Activated naive CD8-positive, alpha-beta T cell (primary cell): ENCODE measurements at regions not wholly inside any gene's neighbourhood (a gene's known extent, or its start where the extent isn't known, plus 50 kb on each side); places are given as distances from the start of the nearest gene placed in this dataset.

ENCODE experiments used
- H3K27ac Mint-ChIP-seq: one replicate; pipeline ENCODE4 v1.8.0; 2021; ENCODE audit warnings: mixed read lengths
- H3K27me3 Mint-ChIP-seq: one replicate; pipeline ENCODE4 v1.8.0; 2021; ENCODE audit warnings: mixed read lengths
- H3K36me3 Mint-ChIP-seq: one replicate; pipeline ENCODE4 v1.8.0; 2021; ENCODE audit warnings: mixed read lengths
- H3K4me1 Mint-ChIP-seq: one replicate; pipeline ENCODE4 v1.8.0; 2021; ENCODE audit warnings: low read depth, mixed read lengths
- H3K4me3 Mint-ChIP-seq: one replicate; pipeline ENCODE4 v1.8.0; 2021; ENCODE audit warnings: mild to moderate bottlenecking, mixed read lengths
- H3K9me3 Mint-ChIP-seq: one replicate; pipeline ENCODE4 v1.8.0; 2021; ENCODE audit warnings: low read depth, mixed read lengths

DNA sequence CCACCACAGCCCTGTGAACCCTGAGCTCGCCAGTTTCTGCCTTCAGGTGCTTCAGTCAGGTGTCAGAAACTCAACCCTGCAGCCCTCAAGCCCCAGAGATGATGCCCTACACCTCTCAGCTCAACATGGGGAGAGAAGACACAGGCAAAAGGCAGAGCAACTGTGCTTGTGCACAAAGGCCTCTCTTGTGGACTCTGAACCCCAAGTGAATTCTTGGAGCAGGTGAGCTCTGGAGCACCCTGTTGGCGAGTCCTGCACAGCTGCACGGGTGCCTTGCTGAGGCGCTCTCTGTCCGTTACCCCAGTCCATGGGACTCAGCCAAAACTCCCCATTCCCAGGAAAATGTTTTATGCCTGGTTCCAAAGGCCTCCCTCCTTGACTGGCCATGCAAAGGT is 197.0 kb downstream of the KLF13 start:
- Mint-ChIP-seq H3K27ac (no peak overlapping the region), H3K36me3 (no peaks in the 10 kb centered on the region), H3K4me3 (no peak overlapping the region), H3K27me3 (peaks cover 2% of the 10 kb centered on the region), H3K9me3 (no peaks in the 10 kb centered on the region), H3K4me1 (no peaks in the 10 kb centered on the region)

DNA sequence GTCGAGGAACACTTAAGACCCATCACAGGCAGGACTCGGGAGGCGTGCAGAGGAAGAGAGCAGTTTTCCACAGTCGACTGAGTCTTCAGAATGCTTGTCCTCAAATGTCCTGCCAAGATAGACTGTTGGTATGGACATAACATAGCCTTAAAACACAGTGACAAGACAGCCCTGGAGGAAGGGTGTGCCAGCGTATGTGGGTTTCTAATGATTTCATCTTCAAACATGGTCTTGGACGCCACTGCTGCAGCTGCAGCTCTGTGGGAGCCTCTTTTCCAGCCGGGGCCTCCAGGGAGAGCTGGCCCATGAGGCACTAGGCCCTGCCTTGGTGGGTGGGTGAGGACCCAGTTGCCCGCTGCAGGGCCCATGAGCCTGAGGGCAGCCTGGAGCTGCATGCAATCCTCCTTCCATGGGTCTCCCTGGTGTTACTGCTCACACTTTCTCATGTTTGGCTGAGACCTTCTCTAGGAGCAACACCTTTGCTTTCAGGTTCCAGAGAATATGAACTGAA is 198.6 kb downstream of the KLF13 start:
- H3K27ac Mint-ChIP-seq, result no peak overlapping the region
- no peak overlapping the region for H3K4me3 Mint-ChIP-seq
- no peaks in the 10 kb centered on the region for H3K9me3 Mint-ChIP-seq
- H3K36me3 Mint-ChIP-seq, result peaks cover 2% of the 10 kb centered on the region
- peaks cover 2% of the 10 kb centered on the region for H3K27me3 Mint-ChIP-seq
- no peaks in the 10 kb centered on the region for H3K4me1 Mint-ChIP-seq

DNA sequence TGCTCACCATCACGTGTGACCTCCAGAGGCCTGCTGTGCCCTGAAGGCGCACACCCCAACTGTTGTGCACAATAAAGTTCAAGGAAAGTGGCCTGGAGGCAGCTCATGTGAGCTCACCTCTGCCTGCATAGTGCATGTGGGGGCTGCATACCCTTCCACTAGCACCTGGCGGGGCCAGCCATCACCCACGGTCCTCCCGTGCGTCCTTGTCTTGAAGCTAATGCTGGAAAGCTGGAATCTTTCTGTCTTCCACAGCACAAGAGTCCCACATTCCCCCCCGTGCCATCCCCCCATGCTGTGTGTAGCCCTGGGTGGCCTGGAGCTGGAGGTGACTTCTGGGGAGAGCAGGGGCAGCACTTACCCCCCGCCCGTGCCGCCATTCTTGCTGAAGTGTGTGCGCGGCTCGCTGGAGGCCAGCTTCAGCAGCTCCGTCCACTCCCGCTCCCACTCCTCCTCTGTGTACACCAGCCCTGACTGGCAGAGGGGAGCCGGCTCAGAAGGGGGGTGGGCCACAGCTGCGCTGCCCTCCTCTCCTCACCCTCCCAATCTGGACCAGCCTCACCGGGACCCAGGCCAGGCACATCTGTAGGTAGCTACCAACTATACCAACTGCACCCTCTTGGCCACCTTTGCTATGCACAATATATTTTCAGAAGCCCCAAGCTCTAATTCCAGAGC is 199.5 kb downstream of the KLF13 start:
- no peaks in the 10 kb centered on the region for H3K9me3 Mint-ChIP-seq
- peaks cover 2% of the 10 kb centered on the region for H3K27me3 Mint-ChIP-seq
- peaks cover 2% of the 10 kb centered on the region for H3K36me3 Mint-ChIP-seq
- no peak overlapping the region for H3K27ac Mint-ChIP-seq
- H3K4me3 Mint-ChIP-seq, result no peak overlapping the region
- H3K4me1 Mint-ChIP-seq, result no peaks in the 10 kb centered on the region

DNA sequence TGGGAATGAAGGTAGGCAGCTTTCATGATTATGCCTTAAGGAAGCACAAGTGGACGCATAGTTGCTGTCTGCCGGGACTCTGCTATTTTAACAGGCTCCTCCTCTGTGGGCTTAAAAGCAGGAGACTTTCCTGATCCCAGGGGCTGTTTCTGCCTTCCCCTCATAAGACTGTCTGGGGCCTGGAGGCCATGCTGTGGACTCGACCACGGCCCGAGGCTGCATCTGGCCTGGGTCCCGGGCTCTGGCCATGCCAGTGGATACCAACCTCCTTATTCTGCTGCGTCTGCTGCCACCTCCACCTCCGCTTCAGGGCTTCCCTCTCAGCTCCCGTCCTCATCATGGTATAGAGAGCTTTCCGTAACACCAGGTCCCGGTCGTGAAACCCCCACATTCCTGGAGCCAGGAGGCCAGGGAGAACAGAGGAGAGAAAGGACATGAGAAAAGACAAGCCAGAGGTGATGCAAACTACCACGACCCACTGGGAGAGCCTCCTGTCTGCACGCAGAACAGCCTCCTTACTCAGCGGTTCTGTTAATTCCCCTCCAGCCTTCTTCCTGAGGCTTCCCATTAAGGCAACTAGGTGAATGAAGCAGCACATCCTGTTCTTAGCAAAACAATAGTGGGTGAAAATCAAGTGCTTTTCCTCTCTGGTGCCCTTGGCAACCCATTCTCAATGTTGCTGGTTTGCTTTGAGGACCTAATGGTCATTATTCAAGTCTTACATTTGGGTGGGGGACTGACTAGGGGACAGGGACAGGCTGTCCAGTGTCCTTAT is 200.5 kb downstream of the KLF13 start:
- no peaks in the 10 kb centered on the region for H3K9me3 Mint-ChIP-seq
- H3K36me3 Mint-ChIP-seq, result peaks cover 2% of the 10 kb centered on the region
- H3K27ac Mint-ChIP-seq, result no peak overlapping the region
- no peaks in the 10 kb centered on the region for H3K4me1 Mint-ChIP-seq
- H3K4me3 Mint-ChIP-seq, result no peak overlapping the region
- peaks cover 2% of the 10 kb centered on the region for H3K27me3 Mint-ChIP-seq

DNA sequence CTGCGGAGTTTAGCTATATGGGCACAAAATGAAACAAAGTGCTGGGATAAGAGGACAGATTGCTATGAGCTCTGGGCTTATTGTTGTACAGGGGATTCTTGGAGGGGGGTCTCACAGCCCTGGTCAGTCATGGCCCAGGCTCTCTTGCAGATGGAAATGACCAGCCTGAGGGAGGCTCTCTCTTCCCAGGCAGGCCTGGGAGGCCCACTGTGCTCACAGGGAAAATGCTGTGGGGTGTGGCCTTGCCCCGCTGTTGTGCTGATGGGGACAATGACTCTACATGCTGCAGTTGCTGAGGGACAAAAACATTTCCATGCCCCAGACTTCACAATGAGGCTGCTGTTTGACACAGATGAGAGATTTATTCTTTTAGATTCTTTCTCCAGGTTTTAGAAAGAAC is 202.2 kb downstream of the KLF13 start:
- Mint-ChIP-seq H3K4me1 (no peaks in the 10 kb centered on the region), H3K27me3 (peaks cover 2% of the 10 kb centered on the region), H3K27ac (no peak overlapping the region), H3K4me3 (no peak overlapping the region), H3K9me3 (peaks cover 1% of the 10 kb centered on the region), H3K36me3 (peaks cover 2% of the 10 kb centered on the region)

DNA sequence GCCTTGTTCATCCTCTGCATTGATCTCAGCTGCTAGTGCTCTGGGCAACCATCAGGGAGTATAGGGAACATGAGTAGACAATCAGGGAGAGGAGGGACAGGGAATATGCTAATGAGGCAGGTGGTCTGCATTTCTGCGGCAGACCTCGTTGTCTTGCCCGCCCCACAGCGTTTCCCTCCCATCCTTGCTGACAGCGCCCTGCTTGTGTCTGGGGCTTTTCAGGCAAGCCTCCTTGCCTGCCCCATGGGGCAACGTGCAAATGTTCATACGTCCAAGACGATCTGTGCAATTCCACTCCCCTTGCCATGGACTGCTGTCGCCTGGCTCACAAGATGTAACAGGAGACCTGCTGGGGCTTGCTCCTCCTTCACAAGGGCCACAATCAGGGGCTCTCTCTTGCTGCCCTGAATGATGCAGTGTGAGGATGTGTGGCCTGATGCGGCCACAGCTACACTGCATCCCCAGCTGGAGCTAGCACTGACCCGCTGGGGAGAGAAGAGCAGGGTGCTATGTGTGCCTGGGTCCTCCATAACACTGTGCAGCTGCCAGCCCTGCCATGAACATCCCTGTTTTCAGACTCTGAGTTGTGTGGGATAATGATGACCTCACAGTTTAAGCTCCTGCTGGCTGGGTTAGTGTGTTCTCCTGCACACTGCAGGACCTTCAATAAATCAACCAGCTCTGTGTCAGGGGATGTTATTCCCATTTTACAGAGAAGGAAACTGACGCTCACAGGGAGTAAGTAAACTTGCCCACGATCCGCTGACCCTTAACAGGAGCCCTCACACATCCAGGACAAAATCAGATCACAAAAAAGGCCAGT is 211.3 kb downstream of the KLF13 start:
- H3K27me3 Mint-ChIP-seq, result peaks cover 21% of the 10 kb centered on the region

DNA sequence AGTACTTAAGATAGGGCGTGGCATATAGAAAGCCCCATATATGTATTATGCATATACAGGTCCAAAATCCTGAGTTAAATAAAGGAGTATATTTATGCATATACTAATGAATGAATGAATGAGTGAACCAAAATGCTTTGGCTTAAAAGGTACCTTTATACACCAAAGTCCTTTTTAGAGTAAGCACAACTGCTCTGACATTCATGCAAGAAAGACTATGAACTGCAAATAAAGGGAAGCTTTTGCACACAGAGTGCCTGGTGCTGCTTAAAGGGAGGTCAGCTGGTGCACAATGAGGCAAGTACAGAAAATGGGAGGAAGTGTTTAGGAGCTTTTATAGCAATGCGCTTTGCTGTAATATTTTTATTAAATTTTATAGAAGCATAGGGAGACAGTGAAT is 214.0 kb downstream of the KLF13 start:
- Mint-ChIP-seq H3K4me1 (peaks cover 3% of the 10 kb centered on the region), H3K36me3 (no peaks in the 10 kb centered on the region), H3K9me3 (no peaks in the 10 kb centered on the region), H3K27ac (no peak overlapping the region), H3K27me3 (peaks cover 28% of the 10 kb centered on the region), H3K4me3 (no peak overlapping the region)

More for the DNA sequence above, 211.3 kb downstream of the KLF13 start:
- H3K36me3 Mint-ChIP-seq, result peaks cover 2% of the 10 kb centered on the region
- H3K9me3 Mint-ChIP-seq, result peaks cover 8% of the 10 kb centered on the region
- no peak overlapping the region for H3K4me3 Mint-ChIP-seq
- H3K4me1 Mint-ChIP-seq, result no peaks in the 10 kb centered on the region
- no peak overlapping the region for H3K27ac Mint-ChIP-seq

DNA sequence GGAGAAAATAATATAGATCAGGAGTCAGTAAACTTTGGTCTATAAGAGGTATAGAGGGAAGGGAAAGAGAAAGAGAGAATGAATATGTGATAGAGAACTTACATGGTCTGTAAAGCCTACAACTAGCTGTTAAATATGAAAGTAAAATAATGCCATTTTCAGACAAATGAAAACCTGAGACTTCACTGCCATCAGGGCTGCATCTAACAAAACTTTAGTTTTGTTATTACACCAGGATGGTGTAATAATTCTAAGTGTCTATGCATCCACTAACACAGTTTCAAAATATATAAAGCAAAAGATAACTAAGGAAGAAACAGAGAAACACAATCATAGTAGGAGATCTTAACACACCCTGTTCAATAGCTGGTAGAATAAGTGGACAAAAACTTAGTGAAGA is 217.7 kb downstream of the KLF13 start:
- Mint-ChIP-seq H3K9me3 (no peaks in the 10 kb centered on the region), H3K27me3 (peaks cover 26% of the 10 kb centered on the region), H3K4me3 (no peak overlapping the region), H3K4me1 (peaks cover 3% of the 10 kb centered on the region), H3K36me3 (no peaks in the 10 kb centered on the region), H3K27ac (no peak overlapping the region)

DNA sequence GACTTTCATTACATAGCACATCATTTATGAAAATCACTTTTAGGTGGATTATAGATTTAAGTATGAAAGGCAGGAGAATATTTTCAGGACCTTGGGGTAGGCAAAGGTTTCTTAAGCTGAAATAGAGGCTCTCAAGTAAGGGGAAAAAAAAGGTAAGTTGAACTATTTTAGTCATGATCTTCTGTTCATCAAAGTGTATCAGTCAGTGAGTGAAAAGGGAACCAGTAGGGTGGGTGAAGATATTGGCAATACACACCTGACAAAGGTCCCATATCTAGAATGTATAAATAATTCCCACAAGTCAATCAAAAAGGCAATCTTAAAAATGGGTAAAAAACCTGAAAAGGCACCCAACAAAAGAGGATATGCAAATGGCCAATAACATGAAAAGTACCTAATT is 218.6 kb downstream of the KLF13 start:
- Mint-ChIP-seq H3K27me3 (peaks cover 23% of the 10 kb centered on the region), H3K36me3 (no peaks in the 10 kb centered on the region), H3K9me3 (no peaks in the 10 kb centered on the region), H3K27ac (no peak overlapping the region), H3K4me3 (no peak overlapping the region), H3K4me1 (peaks cover 3% of the 10 kb centered on the region)

DNA sequence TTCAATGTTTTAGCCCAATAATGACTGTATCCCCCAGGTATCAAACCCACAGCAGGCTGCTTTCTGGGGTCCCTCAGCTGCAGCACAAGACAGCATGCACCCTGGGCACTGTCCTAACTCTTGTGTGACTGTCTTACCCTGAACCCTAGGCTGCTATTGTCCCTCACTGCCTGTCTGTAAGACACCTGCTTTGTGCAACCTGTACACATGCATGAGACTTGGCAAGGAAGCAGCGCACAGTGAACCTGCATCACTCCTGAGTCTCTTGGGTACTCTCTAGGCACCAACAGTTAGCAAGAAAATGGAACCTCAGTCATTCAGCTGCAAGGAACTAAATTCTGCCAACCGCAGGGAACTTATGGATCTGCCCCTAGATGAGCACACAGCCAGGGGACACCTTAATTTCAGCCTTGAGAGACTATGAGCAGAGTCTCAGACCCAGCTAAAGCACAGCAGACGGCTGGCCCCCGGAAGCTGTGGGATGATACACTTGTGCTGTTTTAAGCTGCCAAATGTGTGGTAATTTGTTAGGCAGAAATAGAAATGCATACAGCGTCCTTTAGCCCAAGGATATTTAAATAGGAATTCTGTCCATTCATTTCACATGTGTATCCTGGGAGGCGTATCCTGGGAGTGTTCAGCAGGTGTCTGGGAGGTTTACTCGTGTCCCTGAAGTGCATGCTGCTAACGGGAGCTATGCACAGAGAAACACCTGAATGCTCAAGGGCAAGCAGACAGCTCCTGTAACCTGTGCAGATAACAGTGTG is 223.8 kb downstream of the KLF13 start:
- H3K36me3 Mint-ChIP-seq, result no peaks in the 10 kb centered on the region
- no peak overlapping the region for H3K4me3 Mint-ChIP-seq
- H3K27me3 Mint-ChIP-seq, result peaks cover 5% of the 10 kb centered on the region
- H3K4me1 Mint-ChIP-seq, result peaks cover 4% of the 10 kb centered on the region
- no peaks in the 10 kb centered on the region for H3K9me3 Mint-ChIP-seq
- no peak overlapping the region for H3K27ac Mint-ChIP-seq

DNA sequence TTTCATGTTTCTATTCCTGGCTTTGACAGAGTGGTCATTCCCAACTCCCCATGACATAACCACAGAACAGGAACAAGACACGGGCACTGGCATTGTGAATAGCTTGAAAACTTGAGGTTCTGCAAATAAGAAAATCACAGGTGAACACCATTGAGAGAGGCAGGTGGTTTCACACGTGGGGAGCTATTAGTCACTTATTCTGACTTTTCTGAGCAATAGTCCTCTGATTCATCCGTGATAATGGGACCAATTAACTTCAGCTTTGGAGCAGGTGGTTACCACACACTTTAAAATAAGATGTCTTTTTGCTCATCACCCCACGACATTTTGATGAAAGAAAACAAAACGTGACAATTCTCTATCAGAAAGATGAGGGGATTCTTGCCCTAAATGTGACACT is 224.7 kb downstream of the KLF13 start:
- Mint-ChIP-seq H3K9me3 (no peaks in the 10 kb centered on the region), H3K4me3 (no peak overlapping the region), H3K27ac (no peak overlapping the region), H3K36me3 (no peaks in the 10 kb centered on the region), H3K27me3 (peaks cover 3% of the 10 kb centered on the region), H3K4me1 (peaks cover 2% of the 10 kb centered on the region)

DNA sequence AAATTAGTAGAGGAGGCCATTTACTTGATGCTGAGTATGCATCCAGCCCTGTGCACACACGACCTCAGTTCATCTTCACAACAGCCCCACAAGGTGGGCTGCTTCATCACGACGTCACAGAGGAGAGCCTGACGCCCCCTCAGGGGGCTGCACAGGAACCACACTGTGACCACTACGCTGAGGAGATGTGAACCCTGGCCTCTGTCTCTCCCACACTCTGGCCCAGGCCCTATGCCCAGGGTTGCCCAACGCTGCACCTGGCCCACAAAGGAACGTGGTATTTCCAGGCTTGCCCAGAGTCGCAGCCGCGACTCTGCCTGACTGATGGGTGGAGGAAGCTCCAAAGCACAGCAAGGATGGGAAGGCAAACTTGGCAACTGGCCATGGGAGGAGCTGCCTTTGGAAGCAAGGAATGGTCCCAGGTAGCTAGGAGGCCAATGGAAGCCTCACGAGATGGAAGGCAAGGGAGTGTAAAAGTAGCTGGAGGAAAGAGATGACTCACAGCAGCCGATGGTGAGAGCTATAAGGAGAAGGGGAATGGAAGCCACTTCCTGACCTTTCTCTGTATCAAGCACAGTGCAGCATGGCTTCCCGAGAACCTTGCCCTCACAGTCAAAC is 226.0 kb downstream of the KLF13 start:
- peaks cover 2% of the 10 kb centered on the region for H3K4me1 Mint-ChIP-seq
- H3K4me3 Mint-ChIP-seq, result no peak overlapping the region
- peaks cover 2% of the 10 kb centered on the region for H3K27me3 Mint-ChIP-seq
- H3K9me3 Mint-ChIP-seq, result no peaks in the 10 kb centered on the region
- no peak overlapping the region for H3K27ac Mint-ChIP-seq
- no peaks in the 10 kb centered on the region for H3K36me3 Mint-ChIP-seq

DNA sequence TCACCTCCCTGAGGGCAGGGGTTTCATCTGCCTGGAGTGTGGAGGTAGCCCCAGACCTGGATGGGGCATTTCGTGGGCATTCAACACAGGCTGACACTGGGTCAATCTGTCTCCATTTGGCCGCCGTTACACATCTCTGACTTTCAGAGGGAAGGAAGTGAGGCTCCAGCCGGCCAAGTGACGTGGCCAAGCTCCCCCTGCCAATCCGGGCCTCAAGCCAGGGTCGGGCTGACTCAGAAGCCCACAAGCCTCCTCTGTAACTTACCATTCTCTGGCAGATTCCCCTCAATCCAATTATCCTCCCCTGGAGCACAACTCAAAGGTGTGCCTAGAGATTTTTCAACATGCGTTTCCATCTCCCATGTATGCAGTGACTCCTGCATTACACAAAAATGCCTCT is 227.6 kb downstream of the KLF13 start:
- Mint-ChIP-seq H3K27me3 (no peaks in the 10 kb centered on the region), H3K9me3 (no peaks in the 10 kb centered on the region), H3K36me3 (no peaks in the 10 kb centered on the region), H3K4me1 (peaks cover 2% of the 10 kb centered on the region), H3K27ac (no peak overlapping the region), H3K4me3 (no peak overlapping the region)

DNA sequence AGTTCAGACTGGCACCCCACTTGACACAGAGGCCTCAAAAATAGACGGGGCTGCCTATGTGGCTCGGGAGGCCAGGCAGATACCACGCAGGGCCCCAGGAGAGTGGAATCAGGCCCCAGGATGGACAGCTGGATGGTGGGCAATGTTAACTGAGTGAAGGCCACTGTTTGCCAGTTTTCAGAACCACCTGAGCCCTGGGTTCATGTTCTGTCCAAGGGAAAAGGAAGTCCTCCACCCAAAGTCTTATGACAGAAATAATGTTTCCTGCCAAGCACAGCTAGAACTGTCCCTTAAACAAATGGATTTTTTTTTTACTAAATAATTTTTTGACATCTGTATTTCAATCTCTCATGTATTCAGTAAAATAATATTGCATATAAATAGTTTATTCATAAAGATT is 228.4 kb downstream of the KLF13 start:
- H3K4me3 Mint-ChIP-seq, result no peak overlapping the region
- H3K9me3 Mint-ChIP-seq, result no peaks in the 10 kb centered on the region
- no peak overlapping the region for H3K27ac Mint-ChIP-seq
- no peaks in the 10 kb centered on the region for H3K36me3 Mint-ChIP-seq
- no peaks in the 10 kb centered on the region for H3K27me3 Mint-ChIP-seq
- H3K4me1 Mint-ChIP-seq, result peaks cover 2% of the 10 kb centered on the region
